ENCODE measurements at regions not wholly inside any gene's neighbourhood (a gene's known extent, or its start where the extent isn't known, plus 50 kb on each side); places are given as distances from the start of the nearest gene placed in this dataset.
"Not testable (repeated sequence)": the region's sequence is repeated elsewhere in the genome, so short reads cannot be mapped to it uniquely, and the experiment has no call there.

GRCh38 chr20:12737497-12737896 is 271.3 kb upstream of the SPTLC3 start:
- no peak for DNase-seq (ENCODE audit: low read depth)

GRCh38 chr20:12737900-12738299 is 270.9 kb upstream of the SPTLC3 start:
- DNase-seq (ENCODE audit: low read depth), result no peak

- DNase-seq (ENCODE audit: low read depth), result no peak
Observed at GRCh38 chr20:12740647-12741046, 268.1 kb upstream of the SPTLC3 start.

GRCh38 chr20:12744037-12744436 is 264.7 kb upstream of the SPTLC3 start:
- DNase-seq (ENCODE audit: low read depth), result no peak

- no peak for DNase-seq (ENCODE audit: low read depth)
Observed at GRCh38 chr20:12748359-12748994, 260.3 kb upstream of the SPTLC3 start.

GRCh38 chr20:12750221-12750620 is 258.6 kb upstream of the SPTLC3 start:
- no peak for DNase-seq (ENCODE audit: low read depth)

- not testable (repeated sequence) for DNase-seq (ENCODE audit: low read depth)
Observed at GRCh38 chr20:12752900-12753693, 255.7 kb upstream of the SPTLC3 start.

GRCh38 chr20:12753742-12754141 is 255.0 kb upstream of the SPTLC3 start:
- DNase-seq (ENCODE audit: low read depth), result not testable (repeated sequence)

- DNase-seq (ENCODE audit: low read depth), result not testable (repeated sequence)
Observed at GRCh38 chr20:12759493-12759892, 249.3 kb upstream of the SPTLC3 start.

- peak; percentile 10 for DNase-seq (ENCODE audit: low read depth)
Observed at GRCh38 chr20:12762725-12763124, 246.0 kb upstream of the SPTLC3 start.

GRCh38 chr20:12763406-12763805 is 245.4 kb upstream of the SPTLC3 start:
- no peak for DNase-seq (ENCODE audit: low read depth)

- no peak for DNase-seq (ENCODE audit: low read depth)
Observed at GRCh38 chr20:12764053-12764452, 244.7 kb upstream of the SPTLC3 start.

GRCh38 chr20:12764851-12765250 is 243.9 kb upstream of the SPTLC3 start:
- DNase-seq (ENCODE audit: low read depth), result no peak

- DNase-seq (ENCODE audit: low read depth), result no peak
Observed at GRCh38 chr20:12773936-12774335, 234.8 kb upstream of the SPTLC3 start.

- no peak for DNase-seq (ENCODE audit: low read depth)
Observed at GRCh38 chr20:12775041-12775440, 233.7 kb upstream of the SPTLC3 start.

- no peak for DNase-seq (ENCODE audit: low read depth)
Observed at GRCh38 chr20:12777016-12777415, 231.8 kb upstream of the SPTLC3 start.

- no peak for DNase-seq (ENCODE audit: low read depth)
Observed at GRCh38 chr20:12786276-12786675, 222.5 kb upstream of the SPTLC3 start.

- no peak for DNase-seq (ENCODE audit: low read depth)
Observed at GRCh38 chr20:12788632-12789299, 220.0 kb upstream of the SPTLC3 start.

- DNase-seq (ENCODE audit: low read depth), result no peak
Observed at GRCh38 chr20:12790859-12791258, 217.9 kb upstream of the SPTLC3 start.

- DNase-seq (ENCODE audit: low read depth), result no peak
Observed at GRCh38 chr20:12798286-12798685, 210.5 kb upstream of the SPTLC3 start.

GRCh38 chr20:12808006-12808567 is 200.7 kb upstream of the SPTLC3 start:
- no peak for DNase-seq (ENCODE audit: low read depth)

- DNase-seq (ENCODE audit: low read depth), result no peak
Observed at GRCh38 chr20:12815231-12815768, 193.5 kb upstream of the SPTLC3 start.

All from M059J (cell line).